ENCODE measurements at regions not wholly inside any gene's neighbourhood (a gene's known extent, or its start where the extent isn't known, plus 50 kb on each side); places are given as distances from the start of the nearest gene placed in this dataset.

- DNase-seq: no peak
- intact Hi-C loops (cut with DNase I): no loop called here
- no peak for ATAC-seq
- peaks cover 0 to 4% (median 0%) of the 10 kb centered on the region in 11 donors for H3K9me3 ChIP-seq
- no peak for TF ChIP-seq CTCF (IDR thresholded peaks at IDR 0.05)
- H3K4me3 ChIP-seq: no peak overlapping the region
- H3K36me3 ChIP-seq: no peaks in the 10 kb centered on the region
- H3K27me3 ChIP-seq: peaks cover 0 to 28% (median 0%) of the 10 kb centered on the region in 7 donors
- peaks cover 4 to 44% (median 10%) of the 10 kb centered on the region in 9 donors for H3K4me1 ChIP-seq
- WGBS, 2 donors: 48 to 55% methylated on average over 4 of the region's 4 CpGs
- peak overlapping the region in 5 of 10 donors; percentile 3 to 61 (median 32) for H3K27ac ChIP-seq
These were observed 469.2 kb upstream of the TNP1 start for GRCh38 chr2:217329023-217329431.

DNA sequence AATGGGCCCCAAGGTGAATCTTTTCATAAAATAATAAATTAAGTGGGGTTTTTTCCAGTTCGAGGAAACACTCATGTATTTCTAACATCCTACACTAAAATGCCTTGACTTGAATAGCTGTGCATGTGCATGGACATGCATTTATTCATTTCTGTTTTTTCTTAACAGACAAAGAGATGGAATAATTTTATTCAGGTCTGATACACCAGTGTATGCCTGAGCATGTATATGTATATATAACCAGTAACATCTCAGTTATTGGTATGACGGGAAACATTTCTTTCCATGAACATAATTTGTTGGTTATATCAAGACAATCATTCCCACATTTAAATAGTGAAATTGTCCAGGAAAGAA, 468.7 kb upstream of the TNP1 start:
- intact Hi-C loops (cut with DNase I): no loop called here
- Histone ChIP-seq H3K4me1 (peaks cover 4 to 44% (median 10%) of the 10 kb centered on the region in 9 donors), H3K4me3 (no peak overlapping the region), H3K27me3 (peaks cover 0 to 28% (median 0%) of the 10 kb centered on the region in 7 donors), H3K36me3 (no peaks in the 10 kb centered on the region), H3K27ac (peak overlapping the region in 4 of 10 donors; percentile 3 to 61 (median 32)), H3K9me3 (peaks cover 0 to 9% (median 0%) of the 10 kb centered on the region in 11 donors)
- DNase-seq: no peak
- ATAC-seq: no peak
- no peak for TF ChIP-seq CTCF (IDR thresholded peaks at IDR 0.05)
- WGBS, 2 donors: 88 to 89% methylated on average over 2 of the region's 2 CpGs

GRCh38 chr2:217327953-217328621, 468.2 kb upstream of the TNP1 start:
- TF ChIP-seq CTCF (IDR thresholded peaks at IDR 0.05): no peak
- Histone ChIP-seq H3K36me3 (no peaks in the 10 kb centered on the region), H3K4me3 (no peak overlapping the region), H3K4me1 (peaks cover 4 to 44% (median 10%) of the 10 kb centered on the region in 9 donors), H3K9me3 (peaks cover 0 to 12% (median 0%) of the 10 kb centered on the region in 11 donors), H3K27me3 (peaks cover 0 to 28% (median 0%) of the 10 kb centered on the region in 7 donors), H3K27ac (peak overlapping the region in 1 of 10 donors; percentile 23)
- WGBS, 2 donors: 89% methylated on average over 3 of the region's 3 CpGs
- DNase-seq: no peak
- ATAC-seq: no peak
- intact Hi-C loops (cut with DNase I): no loop called here

- Histone ChIP-seq H3K9me3 (peaks cover 0 to 12% (median 0%) of the 10 kb centered on the region in 11 donors), H3K36me3 (no peaks in the 10 kb centered on the region), H3K4me3 (no peak overlapping the region), H3K27ac (no peak overlapping the region), H3K4me1 (peaks cover 0 to 33% (median 6%) of the 10 kb centered on the region in 9 donors), H3K27me3 (peaks cover 0 to 32% (median 0%) of the 10 kb centered on the region in 7 donors)
- TF ChIP-seq CTCF (IDR thresholded peaks at IDR 0.05): no peak
- 64 to 75% methylated on average over 1 of the region's 1 CpG for WGBS, 2 donors
- no peak for DNase-seq
- ATAC-seq: peak in 2 of 8 donors; percentile 58 to 72
- intact Hi-C loops (cut with DNase I): no loop called here
These were observed 466.6 kb upstream of the TNP1 start for GRCh38 chr2:217326238-217327022.
